H1 (cell line): ENCODE measurements at regions not wholly inside any gene's neighbourhood (a gene's known extent, or its start where the extent isn't known, plus 50 kb on each side); places are given as distances from the start of the nearest gene placed in this dataset.

ENCODE experiments used
- CTCF ChIA-PET: fragments of 300-600 bp; sonication (Branson Sonifier 250); formaldehyde crosslinking; loops from one replicate; lab custom pipeline; 2021; ENCODE audit not compliant: partially characterized antibody; lab: Charles Lee
- POLR2A ChIA-PET: fragments of 300-600 bp; sonication (Branson Sonifier 250); formaldehyde crosslinking; loops from one replicate; lab custom pipeline; 2021; ENCODE audit warnings: inconsistent platforms; ENCODE audit not compliant: partially characterized antibody; lab: Charles Lee
- DNase-seq, 2 experiments: peaks; one replicate each; pipeline versions ENCODE4 v3.0.0 to v3.0.0-alpha.2; 2010 to 2022; ENCODE audit warnings: low spot score in 2 of 2, low read depth in 1 of 2, mixed read lengths in 1 of 2
- FAIRE-seq: peaks from 2 replicates; lab custom pipeline; 2011; peaks lifted over from hg19 to GRCh38; lab: Jason Lieb, UNC
- H2AFZ ChIP-seq: 2 replicates; pipeline ENCODE4 v1.8.1; 2012; ENCODE audit warnings: low read length, inconsistent platforms
- H2AK5ac ChIP-seq: 2 replicates; pipeline ENCODE4 v1.6.1; 2013; ENCODE audit warnings: low read depth, low read length
- H2BK120ac ChIP-seq: replicated peaks from 2 replicates; pipeline ENCODE3; 2013; ENCODE audit warnings: low read depth, low read length, inconsistent platforms
- H2BK12ac ChIP-seq: 2 replicates; pipeline ENCODE4 v1.6.1; 2013; ENCODE audit warnings: low read depth, low read length
- H2BK15ac ChIP-seq: 2 replicates; pipeline ENCODE4 v1.6.1; 2013; ENCODE audit warnings: low read length
- H2BK20ac ChIP-seq: 2 replicates; pipeline ENCODE4 v1.6.1; 2013; ENCODE audit warnings: low read length
- H2BK5ac ChIP-seq: 2 replicates; pipeline ENCODE4 v1.6.1; 2013; ENCODE audit warnings: low read depth, low read length
- H3K14ac ChIP-seq: 2 replicates; pipeline ENCODE4 v1.6.1; 2013; ENCODE audit warnings: inconsistent platforms; ENCODE audit not compliant: insufficient read length
- H3K18ac ChIP-seq: 2 replicates; pipeline ENCODE4 v1.6.1; 2013; ENCODE audit warnings: low read length; ENCODE audit errors: extremely low read depth
- H3K23ac ChIP-seq: 2 replicates; pipeline ENCODE4 v1.6.1; 2013; ENCODE audit warnings: inconsistent platforms; ENCODE audit not compliant: insufficient read length
- H3K23me2 ChIP-seq: 2 replicates; pipeline ENCODE4 v1.6.1; 2013; ENCODE audit warnings: low read depth, low read length
- H3K27ac ChIP-seq: 2 replicates; pipeline ENCODE4 v1.6.1; 2011; ENCODE audit warnings: low read depth, low read length, inconsistent platforms
- H3K27me3 ChIP-seq, 4 experiments: replicated peaks in 1 of 4; 1 replicate in 1 of 4; 2 replicates in 3 of 4; pipeline versions ENCODE4 v1.6.1 to v1.8.1; 2011 to 2013; ENCODE audit warnings: low read length in 3 of 4, mild to moderate bottlenecking in 3 of 4, inconsistent platforms in 2 of 4, mixed read lengths in 2 of 4, moderate library complexity in 1 of 4; ENCODE audit not compliant: control insufficient read depth in 3 of 4, insufficient read depth in 3 of 4; ENCODE audit errors: extremely low read depth in 1 of 4
- H3K36me3 ChIP-seq, 4 experiments: 2 replicates each; pipeline versions ENCODE4 v1.6.1 to v1.8.1; 2011 to 2013; ENCODE audit warnings: mild to moderate bottlenecking in 4 of 4, low read length in 3 of 4, moderate library complexity in 2 of 4, control low read depth in 1 of 4, inconsistent platforms in 1 of 4; ENCODE audit not compliant: insufficient read depth in 4 of 4, control insufficient read depth in 2 of 4
- H3K4ac ChIP-seq: replicated peaks from 2 replicates; pipeline ENCODE3; 2013; ENCODE audit warnings: low read length, low read depth, mixed read lengths, inconsistent platforms; ENCODE audit not compliant: insufficient read length
- H3K4me1 ChIP-seq, 4 experiments: replicated peaks in 1 of 4; 1 replicate in 1 of 4; 2 replicates in 3 of 4; pipeline versions ENCODE4 v1.6.1 to v1.8.1; 2011 to 2013; ENCODE audit warnings: low read length in 3 of 4, inconsistent platforms in 2 of 4, mixed read lengths in 1 of 4; ENCODE audit not compliant: insufficient read depth in 4 of 4, control insufficient read depth in 3 of 4
- H3K4me2 ChIP-seq, 2 experiments: 2 replicates each; pipeline versions ENCODE4 v1.6.1 to v1.8.1; 2011 to 2013; ENCODE audit warnings: low read depth in 2 of 2, low read length in 2 of 2, control low read depth in 1 of 2, inconsistent platforms in 1 of 2, mild to moderate bottlenecking in 1 of 2; ENCODE audit not compliant: insufficient read depth in 1 of 2
- H3K4me3 ChIP-seq, 4 experiments: fragments of 200-600, 300-600 bp in 1 of 4; sonication (generic), shearing (Covaris generic), sonication (Bioruptor Twin) in 1 of 4; 2 replicates each; pipeline versions ENCODE4 v1.5.1 to v1.8.1; 2011 to 2016; ENCODE audit warnings: low read length in 4 of 4, low read depth in 3 of 4, control low read depth in 2 of 4, inconsistent platforms in 2 of 4, mild to moderate bottlenecking in 2 of 4, mixed read lengths in 1 of 4, moderate library complexity in 1 of 4; ENCODE audit not compliant: insufficient read depth in 2 of 4; ENCODE audit errors: extremely low read depth in 1 of 4
- H3K56ac ChIP-seq: replicated peaks from 2 replicates; pipeline ENCODE3; 2013; ENCODE audit warnings: low read depth, mild to moderate bottlenecking, mixed read lengths, low read length, inconsistent platforms; ENCODE audit not compliant: insufficient read length
- H3K79me1 ChIP-seq: 2 replicates; pipeline ENCODE4 v1.6.1; 2013; ENCODE audit warnings: low read depth, low read length, control low read depth
- H3K79me2 ChIP-seq, 2 experiments: 2 replicates each; pipeline versions ENCODE4 v1.6.1 to v1.8.1; 2012 to 2013; ENCODE audit warnings: low read length in 2 of 2, mild to moderate bottlenecking in 2 of 2, inconsistent platforms in 1 of 2; ENCODE audit not compliant: insufficient read depth in 2 of 2, control insufficient read depth in 1 of 2
- H3K9ac ChIP-seq, 4 experiments: replicated peaks in 1 of 4; 1 replicate in 1 of 4; 2 replicates in 3 of 4; pipeline versions ENCODE4 v1.6.1 to v1.8.1; 2011 to 2013; ENCODE audit warnings: low read depth in 3 of 4, low read length in 3 of 4, control low read depth in 2 of 4, mild to moderate bottlenecking in 2 of 4, moderate library complexity in 2 of 4, inconsistent platforms in 1 of 4; ENCODE audit errors: extremely low read depth in 1 of 4
- H3K9me3 ChIP-seq, 2 experiments: 2 replicates each; pipeline versions ENCODE4 v1.6.1 to v1.8.1; 2012 to 2013; ENCODE audit warnings: mild to moderate bottlenecking in 2 of 2, moderate library complexity in 2 of 2, control low read depth in 1 of 2, inconsistent platforms in 1 of 2, low read depth in 1 of 2, low read length in 1 of 2, mixed read lengths in 1 of 2; ENCODE audit not compliant: insufficient read depth in 2 of 2
- H4K20me1 ChIP-seq, 2 experiments: replicated peaks in 1 of 2; 2 replicates each; pipeline versions ENCODE3 to v1.8.1; 2011 to 2013; ENCODE audit warnings: inconsistent platforms in 2 of 2, low read length in 2 of 2, mild to moderate bottlenecking in 1 of 2; ENCODE audit not compliant: insufficient read depth in 2 of 2, control insufficient read depth in 1 of 2
- H4K5ac ChIP-seq: 2 replicates; pipeline ENCODE4 v1.6.1; 2013; ENCODE audit warnings: low read length, low read depth, mixed read lengths, inconsistent platforms; ENCODE audit not compliant: insufficient read length
- H4K8ac ChIP-seq: 2 replicates; pipeline ENCODE4 v1.8.0; 2013; ENCODE audit warnings: mild to moderate bottlenecking, moderate library complexity, low read length, inconsistent platforms; ENCODE audit not compliant: insufficient read depth; ENCODE audit errors: extremely low read depth
- H4K91ac ChIP-seq: replicated peaks from 2 replicates; pipeline ENCODE3; 2013; ENCODE audit warnings: low read length, mixed read lengths, inconsistent platforms; ENCODE audit not compliant: insufficient read length
- BRCA1 ChIP-seq: IDR thresholded peaks from 2 replicates; pipeline ENCODE4 v1.6.1; 2012; ENCODE audit warnings: low read depth, low read length, improper control_type of control experiment
- CBX8 ChIP-seq: fragments of 300-800, 300-1000 bp; sonication (generic); IDR thresholded peaks from 2 replicates; pipeline ENCODE4 v1.7.1; 2016; ENCODE audit warnings: low read depth, low read length, borderline replicate concordance
- CTBP2 ChIP-seq: IDR thresholded peaks from 2 replicates; pipeline ENCODE4 v1.7.0; 2011; ENCODE audit warnings: borderline replicate concordance, mild to moderate bottlenecking, moderate library complexity, mixed read lengths, low read length; ENCODE audit not compliant: insufficient read depth, insufficient read length
- GTF2F1 ChIP-seq: IDR thresholded peaks from 2 replicates; pipeline ENCODE4 v1.6.1; 2012; ENCODE audit warnings: low read depth, low read length, improper control_type of control experiment, borderline replicate concordance
- KDM1A ChIP-seq: fragments of 200-600, 300-600 bp; sonication (generic); IDR thresholded peaks from 2 replicates; pipeline ENCODE4 v1.7.1; 2016; ENCODE audit warnings: mild to moderate bottlenecking, low read length, borderline replicate concordance
- KDM5A ChIP-seq: fragments of 200-600 bp; IDR thresholded peaks from 2 replicates; pipeline ENCODE4 v1.7.1; 2012; ENCODE audit warnings: mild to moderate bottlenecking, low read length, inconsistent platforms, mixed read lengths
- SP2 ChIP-seq: IDR thresholded peaks from 2 replicates; pipeline ENCODE4 v1.6.1; 2012; ENCODE audit warnings: mild to moderate bottlenecking, low read length, inconsistent platforms
- WGBS, 2 experiments: shearing (Covaris generic) in 1 of 2; methylation state at CpG; one replicate each; pipeline versions ENCODE4 v1.1.6 to v1.1.7; 2013 to 2015; ENCODE audit warnings: low lambda C conversion rate in 2 of 2, mixed read lengths in 2 of 2, inconsistent platforms in 1 of 2, low coverage in 1 of 2, missing lambda C conversion rate in 1 of 2; ENCODE audit not compliant: insufficient replicate concordance in 2 of 2, insufficient coverage in 1 of 2, insufficient read length in 1 of 2; ENCODE audit errors: extremely low coverage in 1 of 2, missing lambda C conversion rate in 1 of 2; 5-methylcytosine and 5-hydroxymethylcytosine counted together
- TF ChIP-seq, protein P1 (sequence below): IDR thresholded peaks from 2 replicates; pipeline ENCODE4 v1.6.1; 2012; ENCODE audit warnings: low read length, inconsistent platforms
- TF ChIP-seq, protein P2 (sequence below), 3 experiments: IDR thresholded peaks; 1 replicate in 2 of 3; 2 replicates in 1 of 3; pipeline versions ENCODE4 v1.5.1 to v1.6.1; 2011; ENCODE audit warnings: low read length in 3 of 3, mild to moderate bottlenecking in 3 of 3, inconsistent platforms in 2 of 3, low read depth in 1 of 3, moderate library complexity in 1 of 3; ENCODE audit not compliant: insufficient read depth in 1 of 3; ENCODE audit errors: control extremely low read depth in 1 of 3

DNA sequence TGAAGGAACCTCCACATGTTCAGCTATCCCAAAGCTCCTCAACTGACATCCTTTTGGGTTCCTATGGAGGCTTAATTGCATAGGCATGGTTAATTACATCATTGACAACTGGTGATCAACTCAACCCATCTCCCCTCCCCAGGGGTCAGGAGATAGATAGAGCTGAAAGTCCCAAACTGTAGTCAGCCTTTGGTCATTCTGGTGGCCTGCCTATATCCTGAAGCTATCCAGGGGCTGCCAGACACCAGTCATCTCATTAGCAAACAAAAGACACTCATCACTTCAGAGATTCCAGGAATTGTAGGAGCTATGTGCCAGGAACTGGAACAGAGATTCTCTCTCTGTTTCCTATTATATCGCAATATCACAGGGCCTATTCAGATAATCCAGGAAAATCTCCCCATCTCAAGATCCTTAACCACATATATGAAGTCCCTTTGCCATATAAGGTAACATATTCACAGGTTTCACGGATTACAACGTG is 646.5 kb upstream of the GRAMD2B start:
- H2BK15ac ChIP-seq, result no peak overlapping the region
- H3K56ac ChIP-seq, result no peak overlapping the region
- H3K79me2 ChIP-seq, result no peaks in the 10 kb centered on the region
- no peaks in the 10 kb centered on the region for H3K27me3 ChIP-seq
- H3K27ac ChIP-seq, result no peak overlapping the region
- H2AFZ ChIP-seq, result no peak overlapping the region
- H3K9ac ChIP-seq, result no peak overlapping the region
- H3K23ac ChIP-seq, result no peak overlapping the region
- H4K8ac ChIP-seq, result no peak overlapping the region
- no peaks in the 10 kb centered on the region for H3K4me1 ChIP-seq
- no peak overlapping the region for H2AK5ac ChIP-seq
- H2BK120ac ChIP-seq, result no peak overlapping the region
- H2BK12ac ChIP-seq, result no peak overlapping the region
- H3K14ac ChIP-seq, result no peak overlapping the region
- H2BK20ac ChIP-seq, result no peak overlapping the region
- no peak overlapping the region for H3K4me2 ChIP-seq
- no peaks in the 10 kb centered on the region for H3K36me3 ChIP-seq
- H3K79me1 ChIP-seq, result no peaks in the 10 kb centered on the region
- H4K20me1 ChIP-seq, result no peaks in the 10 kb centered on the region
- no peak overlapping the region for H3K4me3 ChIP-seq
- DNase-seq, result no peak
- ChIA-PET POLR2A (no interaction called here), CTCF (no interaction called here)
- H4K91ac ChIP-seq, result no peak overlapping the region
- H4K5ac ChIP-seq, result no peak overlapping the region
- H3K18ac ChIP-seq, result no peak overlapping the region
- H2BK5ac ChIP-seq, result no peak overlapping the region
- no peak overlapping the region for H3K4ac ChIP-seq
- FAIRE-seq, result no peak
- H3K23me2 ChIP-seq, result no peaks in the 10 kb centered on the region
- 92% methylated on average over 3 of the region's 3 CpGs; no CpG with 5 or more reads in 1 of the 2 experiments for WGBS, 2 experiments
- H3K9me3 ChIP-seq, result no peaks in the 10 kb centered on the region
- TF ChIP-seq, protein P1, sequence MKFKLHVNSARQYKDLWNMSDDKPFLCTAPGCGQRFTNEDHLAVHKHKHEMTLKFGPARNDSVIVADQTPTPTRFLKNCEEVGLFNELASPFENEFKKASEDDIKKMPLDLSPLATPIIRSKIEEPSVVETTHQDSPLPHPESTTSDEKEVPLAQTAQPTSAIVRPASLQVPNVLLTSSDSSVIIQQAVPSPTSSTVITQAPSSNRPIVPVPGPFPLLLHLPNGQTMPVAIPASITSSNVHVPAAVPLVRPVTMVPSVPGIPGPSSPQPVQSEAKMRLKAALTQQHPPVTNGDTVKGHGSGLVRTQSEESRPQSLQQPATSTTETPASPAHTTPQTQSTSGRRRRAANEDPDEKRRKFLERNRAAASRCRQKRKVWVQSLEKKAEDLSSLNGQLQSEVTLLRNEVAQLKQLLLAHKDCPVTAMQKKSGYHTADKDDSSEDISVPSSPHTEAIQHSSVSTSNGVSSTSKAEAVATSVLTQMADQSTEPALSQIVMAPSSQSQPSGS, result no peak
- TF ChIP-seq, protein P2, sequence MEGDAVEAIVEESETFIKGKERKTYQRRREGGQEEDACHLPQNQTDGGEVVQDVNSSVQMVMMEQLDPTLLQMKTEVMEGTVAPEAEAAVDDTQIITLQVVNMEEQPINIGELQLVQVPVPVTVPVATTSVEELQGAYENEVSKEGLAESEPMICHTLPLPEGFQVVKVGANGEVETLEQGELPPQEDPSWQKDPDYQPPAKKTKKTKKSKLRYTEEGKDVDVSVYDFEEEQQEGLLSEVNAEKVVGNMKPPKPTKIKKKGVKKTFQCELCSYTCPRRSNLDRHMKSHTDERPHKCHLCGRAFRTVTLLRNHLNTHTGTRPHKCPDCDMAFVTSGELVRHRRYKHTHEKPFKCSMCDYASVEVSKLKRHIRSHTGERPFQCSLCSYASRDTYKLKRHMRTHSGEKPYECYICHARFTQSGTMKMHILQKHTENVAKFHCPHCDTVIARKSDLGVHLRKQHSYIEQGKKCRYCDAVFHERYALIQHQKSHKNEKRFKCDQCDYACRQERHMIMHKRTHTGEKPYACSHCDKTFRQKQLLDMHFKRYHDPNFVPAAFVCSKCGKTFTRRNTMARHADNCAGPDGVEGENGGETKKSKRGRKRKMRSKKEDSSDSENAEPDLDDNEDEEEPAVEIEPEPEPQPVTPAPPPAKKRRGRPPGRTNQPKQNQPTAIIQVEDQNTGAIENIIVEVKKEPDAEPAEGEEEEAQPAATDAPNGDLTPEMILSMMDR (IDR thresholded peaks at IDR 0.05; ENCODE audit: control extremely low read depth in 1 of 3, insufficient read depth in 1 of 3, low read depth in 1 of 3, low read length in 3 of 3), result no peak
- TF ChIP-seq KDM1A (no peak), SP2 (no peak), BRCA1 (no peak), KDM5A (no peak), CTBP2 (no peak), GTF2F1 (no peak), CBX8 (no peak)
